MCF 10A (cell line): ENCODE measurements at regions not wholly inside any gene's neighbourhood (a gene's known extent, or its start where the extent isn't known, plus 50 kb on each side); places are given as distances from the start of the nearest gene placed in this dataset.

Experiments used
- BruUV-seq: library from RNA; stranded (reverse); fragments of 400-500 nt; replicated peaks from 2 replicates; lab custom pipeline; 2021; lab: Mats Ljungman, UMichigan
- CTCF ChIA-PET: fragments of 300-600 bp; sonication (Branson Sonifier 250); formaldehyde crosslinking; extraction: SDS; loops from one replicate; lab custom pipeline; 2021; ENCODE audit warnings: antibody characterized with exemption, inconsistent platforms; lab: Yijun Ruan, JAX
- POLR2A ChIA-PET: fragments of 300-600, 350-650 bp; sonication (Branson Sonifier 250); formaldehyde crosslinking; extraction: SDS; loops from one replicate; lab custom pipeline; 2020; ENCODE audit warnings: antibody characterized with exemption, inconsistent platforms; lab: Yijun Ruan, JAX
- DNase-seq: peaks from one replicate; pipeline ENCODE4 v3.0.0-alpha.2; 2018; ENCODE audit not compliant: unreplicated experiment
- H3K27ac Mint-ChIP-seq: one replicate; pipeline ENCODE4 v1.8.0; 2022; ENCODE audit warnings: mild to moderate bottlenecking, low read depth, mixed read lengths; ENCODE audit not compliant: unreplicated experiment
- H3K27me3 Mint-ChIP-seq: one replicate; pipeline ENCODE4 v1.8.0; 2022; ENCODE audit warnings: mixed read lengths; ENCODE audit not compliant: insufficient read depth, unreplicated experiment
- H3K36me3 Mint-ChIP-seq: one replicate; pipeline ENCODE4 v1.8.0; 2022; ENCODE audit warnings: mild to moderate bottlenecking, moderate library complexity, mixed read lengths; ENCODE audit not compliant: insufficient read depth, unreplicated experiment
- H3K4me1 Mint-ChIP-seq: one replicate; pipeline ENCODE4 v1.8.0; 2022; ENCODE audit warnings: mixed read lengths; ENCODE audit not compliant: insufficient read depth, unreplicated experiment
- H3K4me3 Mint-ChIP-seq: one replicate; pipeline ENCODE4 v1.8.0; 2022; ENCODE audit warnings: mild to moderate bottlenecking, moderate library complexity, mixed read lengths; ENCODE audit not compliant: unreplicated experiment
- H3K9me3 Mint-ChIP-seq: one replicate; pipeline ENCODE4 v1.8.0; 2022; ENCODE audit warnings: mixed read lengths; ENCODE audit not compliant: unreplicated experiment
- CTCF ChIP-seq: fragments of 200-600 bp; IDR thresholded peaks from one replicate; pipeline ENCODE4 v1.8.0; 2022; ENCODE audit warnings: antibody characterized with exemption, mild to moderate bottlenecking; ENCODE audit not compliant: unreplicated experiment
- intact Hi-C: fragments of 100-400 bp; cut with micrococcal nuclease; formaldehyde crosslinking; loops from 2 replicates; pipeline ENCODE4 v1.14.1; 2022

- Mint-ChIP-seq H3K27me3 (peaks cover 25% of the 10 kb centered on the region), H3K27ac (no peak overlapping the region), H3K4me3 (no peak overlapping the region), H3K9me3 (no peaks in the 10 kb centered on the region), H3K36me3 (no peaks in the 10 kb centered on the region), H3K4me1 (no peaks in the 10 kb centered on the region)
- intact Hi-C loops = no loop called here
- no peak for DNase-seq
- ChIA-PET POLR2A (no interaction called here), CTCF (interaction anchor here (0.5 to 0.6 kb wide), 2 partner anchors 58 to 114 kb away, joined by 3 read pairs; no protein-coding TSS in a partner anchor)
- TF ChIP-seq CTCF = no peak
- BruUV-seq = no TSS peak
Measured at GRCh38 chr6:170164271-170164900, 126.5 kb downstream of the DLL1 start.

GRCh38 chr6:170163405-170164170, 127.3 kb downstream of the DLL1 start:
- Mint-ChIP-seq H3K27ac (no peak overlapping the region), H3K36me3 (no peaks in the 10 kb centered on the region), H3K4me3 (no peak overlapping the region), H3K4me1 (no peaks in the 10 kb centered on the region), H3K27me3 (peaks cover 25% of the 10 kb centered on the region), H3K9me3 (no peaks in the 10 kb centered on the region)
- intact Hi-C loops = no loop called here
- ChIA-PET CTCF (interaction anchor here (0.5 kb wide), 1 partner anchor 57 kb away, joined by 3 read pairs; no protein-coding TSS in a partner anchor), POLR2A (no interaction called here)
- TF ChIP-seq CTCF = no peak
- no peak for DNase-seq
- no TSS peak for BruUV-seq

GRCh38 chr6:170162775-170163404, 128.0 kb downstream of the DLL1 start:
- BruUV-seq = no TSS peak
- no peaks in the 10 kb centered on the region for H3K9me3 Mint-ChIP-seq

More at GRCh38 chr6:170162775-170163404, 128.0 kb downstream of the DLL1 start:
- no peak for TF ChIP-seq CTCF
- H3K36me3 Mint-ChIP-seq = no peaks in the 10 kb centered on the region
- no peak overlapping the region for H3K4me3 Mint-ChIP-seq
- no peaks in the 10 kb centered on the region for H3K4me1 Mint-ChIP-seq
- H3K27ac Mint-ChIP-seq = no peak overlapping the region
- H3K27me3 Mint-ChIP-seq = peaks cover 25% of the 10 kb centered on the region
- CTCF ChIA-PET = no interaction called here
- POLR2A ChIA-PET = no interaction called here
- no peak for DNase-seq
- intact Hi-C loops = no loop called here
